Adipocyte (in vitro differentiated cells): ENCODE measurements at regions not wholly inside any gene's neighbourhood (a gene's known extent, or its start where the extent isn't known, plus 50 kb on each side); places are given as distances from the start of the nearest gene placed in this dataset.

ENCODE experiments used
- DNase-seq: peaks from one replicate; pipeline ENCODE4 v3.0.0-alpha.2; 2015; ENCODE audit warnings: low read depth
- H3K27me3 ChIP-seq: replicated peaks from 2 replicates; pipeline ENCODE4 v1.7.0; 2013; ENCODE audit warnings: mild to moderate bottlenecking, low read length, moderate library complexity; ENCODE audit not compliant: control insufficient read depth, insufficient read depth
- H3K36me3 ChIP-seq: 2 replicates; pipeline ENCODE4 v1.7.0; 2013; ENCODE audit warnings: low read length, mild to moderate bottlenecking, moderate library complexity; ENCODE audit not compliant: control insufficient read depth, insufficient read depth, severe bottlenecking
- H3K4me1 ChIP-seq: 2 replicates; pipeline ENCODE4 v1.7.0; 2013; ENCODE audit warnings: mild to moderate bottlenecking, low read length, moderate library complexity; ENCODE audit not compliant: control insufficient read depth, insufficient read depth
- H3K4me3 ChIP-seq: 2 replicates; pipeline ENCODE4 v1.7.0; 2013; ENCODE audit warnings: mild to moderate bottlenecking, low read length, moderate library complexity
- H3K9ac ChIP-seq: 2 replicates; pipeline ENCODE4 v1.7.0; 2013; ENCODE audit warnings: mild to moderate bottlenecking, low read length, moderate library complexity
- H3K9me3 ChIP-seq: 2 replicates; pipeline ENCODE4 v1.7.0; 2013; ENCODE audit warnings: mild to moderate bottlenecking, low read length, moderate library complexity; ENCODE audit not compliant: control insufficient read depth

GRCh38 chr11:92843455-92843854, 126.0 kb upstream of the MTNR1B start:
- Histone ChIP-seq H3K27me3 (peaks cover 3% of the 10 kb centered on the region), H3K9me3 (no peaks in the 10 kb centered on the region), H3K4me3 (no peak overlapping the region), H3K36me3 (no peaks in the 10 kb centered on the region), H3K4me1 (peaks cover 11% of the 10 kb centered on the region), H3K9ac (no peak overlapping the region)
- no peak for DNase-seq

GRCh38 chr11:92844197-92844596, 125.3 kb upstream of the MTNR1B start:
- H3K4me1 ChIP-seq: peaks cover 17% of the 10 kb centered on the region
- no peaks in the 10 kb centered on the region for H3K36me3 ChIP-seq
- DNase-seq: no peak

GRCh38 chr11:92845390-92845789, 124.1 kb upstream of the MTNR1B start:
- Histone ChIP-seq H3K9me3 (no peaks in the 10 kb centered on the region), H3K27me3 (no peaks in the 10 kb centered on the region), H3K9ac (no peak overlapping the region), H3K36me3 (no peaks in the 10 kb centered on the region), H3K4me3 (no peak overlapping the region), H3K4me1 (peaks cover 18% of the 10 kb centered on the region)
- DNase-seq: no peak

More at GRCh38 chr11:92844197-92844596, 125.3 kb upstream of the MTNR1B start:
- Histone ChIP-seq H3K4me3 (no peak overlapping the region), H3K9ac (no peak overlapping the region), H3K27me3 (no peaks in the 10 kb centered on the region), H3K9me3 (no peaks in the 10 kb centered on the region)

- H3K27me3 ChIP-seq: no peaks in the 10 kb centered on the region
- no peak overlapping the region for H3K4me3 ChIP-seq
- no peaks in the 10 kb centered on the region for H3K36me3 ChIP-seq
- peaks cover 18% of the 10 kb centered on the region for H3K4me1 ChIP-seq
- no peak overlapping the region for H3K9ac ChIP-seq
- no peaks in the 10 kb centered on the region for H3K9me3 ChIP-seq
- no peak for DNase-seq
Observed at GRCh38 chr11:92845805-92846204, 123.6 kb upstream of the MTNR1B start.

GRCh38 chr11:92846491-92847125, 122.8 kb upstream of the MTNR1B start:
- Histone ChIP-seq H3K9ac (no peak overlapping the region), H3K27me3 (no peaks in the 10 kb centered on the region), H3K9me3 (no peaks in the 10 kb centered on the region), H3K36me3 (no peaks in the 10 kb centered on the region), H3K4me3 (no peak overlapping the region), H3K4me1 (peaks cover 18% of the 10 kb centered on the region)
- no peak for DNase-seq

- no peak overlapping the region for H3K4me3 ChIP-seq
- H3K9ac ChIP-seq: no peak overlapping the region
- H3K9me3 ChIP-seq: no peaks in the 10 kb centered on the region
- peaks cover 15% of the 10 kb centered on the region for H3K4me1 ChIP-seq
- no peak for DNase-seq
- no peaks in the 10 kb centered on the region for H3K36me3 ChIP-seq
- no peaks in the 10 kb centered on the region for H3K27me3 ChIP-seq
Observed at GRCh38 chr11:92848578-92848977, 120.9 kb upstream of the MTNR1B start.

GRCh38 chr11:92850296-92850826, 119.1 kb upstream of the MTNR1B start:
- DNase-seq: no peak
- Histone ChIP-seq H3K9ac (no peak overlapping the region), H3K36me3 (no peaks in the 10 kb centered on the region), H3K4me1 (peaks cover 14% of the 10 kb centered on the region), H3K4me3 (no peak overlapping the region), H3K27me3 (no peaks in the 10 kb centered on the region), H3K9me3 (no peaks in the 10 kb centered on the region)

GRCh38 chr11:92852229-92852628, 117.2 kb upstream of the MTNR1B start:
- H3K4me1 ChIP-seq: peaks cover 13% of the 10 kb centered on the region
- no peak overlapping the region for H3K9ac ChIP-seq
- DNase-seq: no peak
- H3K4me3 ChIP-seq: no peak overlapping the region
- H3K9me3 ChIP-seq: no peaks in the 10 kb centered on the region
- no peaks in the 10 kb centered on the region for H3K36me3 ChIP-seq
- no peaks in the 10 kb centered on the region for H3K27me3 ChIP-seq

- Histone ChIP-seq H3K27me3 (no peaks in the 10 kb centered on the region), H3K4me1 (peaks cover 13% of the 10 kb centered on the region), H3K4me3 (no peak overlapping the region), H3K9ac (no peak overlapping the region), H3K36me3 (no peaks in the 10 kb centered on the region), H3K9me3 (no peaks in the 10 kb centered on the region)
- no peak for DNase-seq
Observed at GRCh38 chr11:92852946-92853345, 116.5 kb upstream of the MTNR1B start.

GRCh38 chr11:92854162-92854561, 115.3 kb upstream of the MTNR1B start:
- no peaks in the 10 kb centered on the region for H3K9me3 ChIP-seq
- no peak overlapping the region for H3K9ac ChIP-seq
- H3K4me3 ChIP-seq: no peak overlapping the region
- H3K36me3 ChIP-seq: no peaks in the 10 kb centered on the region
- DNase-seq: no peak
- H3K4me1 ChIP-seq: peaks cover 15% of the 10 kb centered on the region
- H3K27me3 ChIP-seq: no peaks in the 10 kb centered on the region

GRCh38 chr11:92854952-92855351, 114.5 kb upstream of the MTNR1B start:
- H3K9ac ChIP-seq: no peak overlapping the region
- DNase-seq: no peak
- no peaks in the 10 kb centered on the region for H3K27me3 ChIP-seq
- no peak overlapping the region for H3K4me3 ChIP-seq
- no peaks in the 10 kb centered on the region for H3K36me3 ChIP-seq
- peaks cover 14% of the 10 kb centered on the region for H3K4me1 ChIP-seq
- no peaks in the 10 kb centered on the region for H3K9me3 ChIP-seq
